PC-9 (cell line): ENCODE measurements at regions not wholly inside any gene's neighbourhood (a gene's known extent, or its start where the extent isn't known, plus 50 kb on each side); places are given as distances from the start of the nearest gene placed in this dataset.

Source experiments
- CTCF ChIP-seq: fragments of 200-600 bp; sonication (generic); conservative IDR thresholded peaks from 2 replicates; pipeline ENCODE4 v1.6.1; 2017; ENCODE audit warnings: mixed run types, antibody characterized with exemption, mild to moderate bottlenecking, moderate library complexity
- EZH2 ChIP-seq: fragments of 200-600 bp; sonication (generic); IDR thresholded peaks from 2 replicates; pipeline ENCODE4 v1.8.0; 2017; ENCODE audit warnings: antibody characterized with exemption, low read depth

- TF ChIP-seq EZH2 (no peak), CTCF (no peak)
Observed at GRCh38 chr10:62710182-62710581, 94.3 kb upstream of the ADO start.
